ENCODE measurements at regions not wholly inside any gene's neighbourhood (a gene's known extent, or its start where the extent isn't known, plus 50 kb on each side); places are given as distances from the start of the nearest gene placed in this dataset.

DNA sequence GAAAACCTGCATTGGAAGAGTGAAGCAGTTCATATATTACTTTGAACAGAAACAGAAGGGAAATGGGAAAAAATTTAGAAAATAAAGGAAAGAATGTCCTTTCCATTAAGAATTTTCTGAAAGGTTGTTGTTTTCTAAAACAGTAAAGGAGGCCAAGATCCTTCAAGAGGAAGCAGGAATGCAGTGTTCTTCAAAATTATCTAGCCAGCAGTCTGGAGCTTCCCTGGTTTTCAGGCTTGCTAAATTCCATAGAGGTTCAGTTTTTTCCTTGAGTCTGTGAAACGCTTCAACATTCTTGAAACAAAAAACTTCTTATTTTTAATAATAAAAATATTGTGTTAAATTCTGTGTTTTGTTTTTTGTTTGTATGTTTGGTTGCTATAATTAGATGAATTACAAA lies 189.0 kb upstream of the ANO3 start:
- TF ChIP-seq, protein P1, sequence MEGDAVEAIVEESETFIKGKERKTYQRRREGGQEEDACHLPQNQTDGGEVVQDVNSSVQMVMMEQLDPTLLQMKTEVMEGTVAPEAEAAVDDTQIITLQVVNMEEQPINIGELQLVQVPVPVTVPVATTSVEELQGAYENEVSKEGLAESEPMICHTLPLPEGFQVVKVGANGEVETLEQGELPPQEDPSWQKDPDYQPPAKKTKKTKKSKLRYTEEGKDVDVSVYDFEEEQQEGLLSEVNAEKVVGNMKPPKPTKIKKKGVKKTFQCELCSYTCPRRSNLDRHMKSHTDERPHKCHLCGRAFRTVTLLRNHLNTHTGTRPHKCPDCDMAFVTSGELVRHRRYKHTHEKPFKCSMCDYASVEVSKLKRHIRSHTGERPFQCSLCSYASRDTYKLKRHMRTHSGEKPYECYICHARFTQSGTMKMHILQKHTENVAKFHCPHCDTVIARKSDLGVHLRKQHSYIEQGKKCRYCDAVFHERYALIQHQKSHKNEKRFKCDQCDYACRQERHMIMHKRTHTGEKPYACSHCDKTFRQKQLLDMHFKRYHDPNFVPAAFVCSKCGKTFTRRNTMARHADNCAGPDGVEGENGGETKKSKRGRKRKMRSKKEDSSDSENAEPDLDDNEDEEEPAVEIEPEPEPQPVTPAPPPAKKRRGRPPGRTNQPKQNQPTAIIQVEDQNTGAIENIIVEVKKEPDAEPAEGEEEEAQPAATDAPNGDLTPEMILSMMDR (conservative IDR thresholded peaks at IDR 0.05; ENCODE audit: low read depth, low read length) = no peak
- TF ChIP-seq EZH2 (IDR thresholded peaks at IDR 0.05; ENCODE audit: borderline replicate concordance, low read depth, low read length, poor library complexity, severe bottlenecking) = no peak
